Heart left ventricle (tissue), 13 donors: ENCODE measurements at regions not wholly inside any gene's neighbourhood (a gene's known extent, or its start where the extent isn't known, plus 50 kb on each side); places are given as distances from the start of the nearest gene placed in this dataset.

ENCODE experiments used
- POLR2A ChIP-seq, 2 donors: fragments of 450-650 bp; IDR thresholded peaks; one replicate each; pipeline ENCODE4 v1.6.1; 2017; ENCODE audit warnings: antibody characterized with exemption in 2 of 2, mild to moderate bottlenecking in 2 of 2, moderate library complexity in 2 of 2
- TF ChIP-seq, protein P1 (sequence below), 12 donors: fragments of 200-600 bp; sonication (generic) in 4 of 12; IDR thresholded peaks; one replicate each; pipeline versions ENCODE4 v1.5.0 to v1.8.0; 2018 to 2022; ENCODE audit warnings: antibody characterized with exemption in 12 of 12, mild to moderate bottlenecking in 5 of 12
- donor health status: ischemic (EF 13 %, LVEDD 7.1; RV severe dilation, severe dysfunction).
- donor health status: DM: no; HTN: yes; CAD: no.
- donor health status: DM: no; HTN: no; CAD: no.
- donor health status: ischemic (EF 25% LVEDD 6.9; RV normal size, moderate dysfunction).
- donor health status: ischemic (EF 25% LVEDD 5.7; RV mildly dilated, moderate dysfunction).
- donor health status: ischemic (EF 35%, LVEDD 5.7; RV mildly dilated, moderate dysfunction).
- donor health status: nonischemic (EF 11% LVEDD 7.7; RV severe dilation, severe dysfunction).
- donor health status: DM: yes; HTN: yes; CAD: no.
- donor health status: PGD.
- donor health status: ischemic (EF 29% LVEDD 5.4; RV normal size, mild dysfunction).
- donor health status: nonischemic (EF 23%, LVEDD 6.1; RV moderate dilation, normal function).

DNA sequence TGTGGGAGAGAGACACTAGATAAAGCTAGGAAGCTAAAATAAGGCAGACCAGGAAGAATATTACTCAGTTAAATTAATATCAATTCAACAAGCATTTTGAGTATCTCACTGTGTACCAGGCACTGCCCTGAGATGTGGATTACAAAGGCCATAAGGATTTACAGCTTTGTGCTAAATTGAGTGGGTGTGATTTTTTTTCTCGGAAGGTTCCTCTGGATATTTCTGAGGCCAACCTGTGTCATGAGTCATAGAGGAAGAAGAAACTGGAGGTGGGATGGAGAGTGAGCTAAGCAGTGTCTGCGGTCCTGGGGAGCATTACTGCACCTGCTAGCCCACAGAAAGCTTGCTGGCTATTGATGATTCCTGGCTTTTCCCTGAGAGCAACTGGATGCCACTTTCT lies 135.2 kb downstream of the RFPL4B start:
- no peak for TF ChIP-seq POLR2A (IDR thresholded peaks at IDR 0.05)
- TF ChIP-seq, protein P1, sequence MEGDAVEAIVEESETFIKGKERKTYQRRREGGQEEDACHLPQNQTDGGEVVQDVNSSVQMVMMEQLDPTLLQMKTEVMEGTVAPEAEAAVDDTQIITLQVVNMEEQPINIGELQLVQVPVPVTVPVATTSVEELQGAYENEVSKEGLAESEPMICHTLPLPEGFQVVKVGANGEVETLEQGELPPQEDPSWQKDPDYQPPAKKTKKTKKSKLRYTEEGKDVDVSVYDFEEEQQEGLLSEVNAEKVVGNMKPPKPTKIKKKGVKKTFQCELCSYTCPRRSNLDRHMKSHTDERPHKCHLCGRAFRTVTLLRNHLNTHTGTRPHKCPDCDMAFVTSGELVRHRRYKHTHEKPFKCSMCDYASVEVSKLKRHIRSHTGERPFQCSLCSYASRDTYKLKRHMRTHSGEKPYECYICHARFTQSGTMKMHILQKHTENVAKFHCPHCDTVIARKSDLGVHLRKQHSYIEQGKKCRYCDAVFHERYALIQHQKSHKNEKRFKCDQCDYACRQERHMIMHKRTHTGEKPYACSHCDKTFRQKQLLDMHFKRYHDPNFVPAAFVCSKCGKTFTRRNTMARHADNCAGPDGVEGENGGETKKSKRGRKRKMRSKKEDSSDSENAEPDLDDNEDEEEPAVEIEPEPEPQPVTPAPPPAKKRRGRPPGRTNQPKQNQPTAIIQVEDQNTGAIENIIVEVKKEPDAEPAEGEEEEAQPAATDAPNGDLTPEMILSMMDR (IDR thresholded peaks at IDR 0.05) = no peak
